GM21619 (cell line): ENCODE measurements at regions not wholly inside any gene's neighbourhood (a gene's known extent, or its start where the extent isn't known, plus 50 kb on each side); places are given as distances from the start of the nearest gene placed in this dataset.

Experiments used
- ATAC-seq: cut with Tn5 transposase; IDR thresholded peaks from one replicate; pipeline ENCODE4 v1.9.1; 2021; ENCODE audit not compliant: unreplicated experiment

DNA sequence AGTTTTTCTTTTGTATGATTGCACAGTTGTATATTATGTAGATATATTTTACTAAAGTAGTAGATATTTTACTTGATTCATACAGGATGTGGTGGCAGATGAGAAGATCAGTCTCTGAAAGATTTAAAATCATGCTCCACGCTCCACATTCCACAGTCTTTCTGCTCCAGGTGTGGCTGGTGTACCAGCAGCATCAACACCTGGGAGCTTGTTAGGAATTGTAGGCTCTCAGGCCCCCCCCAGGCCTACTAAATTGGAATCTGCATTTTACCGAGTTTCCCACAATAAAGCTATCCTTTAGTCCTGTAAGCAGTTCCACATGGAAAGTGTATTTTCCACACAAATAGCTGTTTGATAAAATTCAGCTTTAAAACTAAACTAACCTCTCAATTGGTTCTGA, 537.4 kb downstream of the BCKDHB start:
- ATAC-seq = no peak

DNA sequence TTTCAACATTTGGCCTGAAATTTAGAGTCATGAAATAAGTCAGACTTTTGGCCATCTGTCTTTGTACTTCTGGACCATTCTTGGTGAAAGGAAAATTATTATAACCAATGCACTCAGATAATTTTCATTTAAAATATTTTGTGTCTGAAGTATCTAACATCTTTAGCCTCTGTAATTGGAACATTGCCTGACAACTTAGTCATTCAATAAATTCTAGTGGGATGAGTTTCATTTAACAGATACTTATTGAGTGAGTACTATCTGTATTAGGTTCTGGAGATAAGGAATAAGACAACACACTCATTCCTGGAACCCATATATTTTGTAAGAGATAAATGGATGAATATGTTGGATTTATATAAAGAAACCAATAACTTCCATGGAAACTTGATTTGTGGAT, 536.0 kb downstream of the BCKDHB start:
- no peak for ATAC-seq

DNA sequence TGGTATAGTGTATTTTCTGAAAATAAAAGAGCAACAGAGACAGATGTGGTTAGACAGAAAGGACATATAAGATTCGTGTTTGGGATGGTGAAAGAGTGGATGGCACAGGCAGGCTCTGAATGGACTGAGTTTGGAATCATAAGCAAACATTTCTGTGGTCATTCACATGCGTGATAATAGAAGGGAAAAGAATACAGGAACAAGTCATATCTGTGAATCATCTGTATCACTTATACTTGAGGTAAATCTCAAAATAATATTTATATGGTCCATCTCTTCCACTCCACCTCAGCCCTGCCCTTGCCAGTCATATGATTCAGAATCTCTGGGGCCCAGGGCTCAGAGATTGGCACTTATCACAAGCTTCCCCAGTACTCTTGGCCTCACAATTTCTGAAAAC, 535.1 kb downstream of the BCKDHB start:
- no peak for ATAC-seq

DNA sequence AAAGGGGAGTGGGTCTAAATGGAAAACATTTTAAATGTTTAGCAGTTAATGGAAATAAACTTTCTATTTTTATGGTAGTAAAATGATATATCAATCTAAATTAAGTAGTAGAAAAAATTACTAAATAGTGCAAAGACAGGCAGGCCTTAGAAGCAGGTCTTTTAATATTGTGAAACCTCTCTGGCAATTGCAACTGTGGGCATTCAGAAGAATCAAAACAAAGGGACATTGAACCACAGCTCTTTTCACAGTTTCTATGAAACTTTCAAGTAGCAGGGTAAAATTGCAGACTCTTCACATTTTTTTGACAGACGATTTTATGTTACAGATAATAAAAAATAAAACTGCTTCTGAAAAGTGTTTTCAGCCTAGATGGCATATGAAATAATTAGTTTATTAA, 533.7 kb downstream of the BCKDHB start:
- no peak for ATAC-seq

DNA sequence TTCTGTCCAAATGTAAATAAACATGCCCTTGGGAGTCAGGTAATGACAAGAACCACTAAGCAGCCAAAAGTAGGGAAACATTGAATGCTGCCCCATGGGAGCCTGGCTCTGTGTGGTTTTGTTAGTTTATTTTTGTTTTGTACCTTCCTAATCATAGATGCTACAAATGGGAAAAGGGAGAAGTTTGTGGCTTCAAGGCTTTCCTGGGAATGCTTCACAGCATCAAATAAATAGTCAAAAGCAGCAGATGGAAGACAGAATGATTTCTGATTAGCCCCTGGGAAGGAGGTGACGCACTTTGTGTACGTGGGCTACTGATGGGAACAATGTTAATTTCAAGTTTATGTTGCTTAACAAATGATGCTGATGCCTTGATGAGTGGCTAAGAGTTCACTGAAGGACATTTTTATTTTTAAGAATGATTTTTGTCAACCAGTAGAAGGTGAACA, 532.7 kb downstream of the BCKDHB start:
- ATAC-seq = no peak

DNA sequence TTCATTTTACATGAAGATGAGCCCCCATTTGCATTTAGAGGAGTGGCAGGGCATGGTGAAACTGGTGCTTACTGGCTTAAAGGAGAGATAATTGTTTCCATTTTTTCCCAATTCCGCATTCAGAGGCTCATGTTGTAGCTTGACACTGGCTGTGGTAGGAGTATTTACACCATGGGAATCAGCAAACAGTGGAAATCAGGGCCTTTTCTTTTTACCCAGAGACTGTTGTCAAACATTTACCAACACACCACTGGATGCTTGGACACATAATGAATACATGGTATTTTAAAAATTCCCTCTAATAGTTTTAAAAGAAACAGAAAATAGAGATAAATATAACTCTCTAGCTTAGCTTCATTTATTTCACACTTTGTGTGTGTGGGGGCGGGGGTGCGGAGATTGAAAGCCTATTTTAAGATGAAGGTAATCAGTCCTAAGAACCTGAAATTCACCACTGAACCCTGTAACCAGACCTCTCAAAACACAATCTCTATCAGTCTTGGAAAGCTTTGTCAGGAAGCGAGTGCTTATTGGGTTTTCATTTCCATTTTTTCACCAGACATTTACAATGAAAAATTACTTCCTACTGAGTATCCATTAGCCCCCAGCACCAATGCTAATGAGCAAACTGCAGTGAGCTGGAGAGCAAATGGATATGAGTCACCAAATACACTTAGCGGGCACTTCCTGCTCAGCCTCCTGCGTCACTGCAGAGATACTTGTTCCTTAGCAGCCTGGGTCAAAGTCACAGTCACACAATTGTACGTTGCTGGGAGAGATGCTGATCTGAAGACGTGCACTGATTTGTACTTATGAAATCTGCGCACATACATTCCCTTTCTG, 532.0 kb downstream of the BCKDHB start:
- ATAC-seq = peak; percentile 98

DNA sequence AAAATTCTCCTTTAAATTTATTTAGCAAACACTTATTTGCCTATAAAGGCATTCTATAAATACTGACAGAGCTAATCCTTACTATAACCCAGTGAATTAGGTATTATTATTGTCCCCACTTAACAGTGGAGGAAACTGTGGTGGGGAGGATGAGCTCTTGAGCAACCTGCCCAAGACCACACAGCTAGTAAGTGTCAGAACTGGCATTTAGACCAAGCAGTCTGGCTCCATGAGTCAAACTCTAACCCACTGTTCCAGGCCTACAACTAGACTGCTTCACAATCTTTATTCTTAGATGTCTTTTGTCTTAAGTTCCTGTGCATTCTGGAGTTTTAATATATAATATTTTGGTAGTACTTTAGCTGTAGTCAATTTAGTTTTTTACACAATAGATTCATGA, 530.8 kb downstream of the BCKDHB start:
- no peak for ATAC-seq

DNA sequence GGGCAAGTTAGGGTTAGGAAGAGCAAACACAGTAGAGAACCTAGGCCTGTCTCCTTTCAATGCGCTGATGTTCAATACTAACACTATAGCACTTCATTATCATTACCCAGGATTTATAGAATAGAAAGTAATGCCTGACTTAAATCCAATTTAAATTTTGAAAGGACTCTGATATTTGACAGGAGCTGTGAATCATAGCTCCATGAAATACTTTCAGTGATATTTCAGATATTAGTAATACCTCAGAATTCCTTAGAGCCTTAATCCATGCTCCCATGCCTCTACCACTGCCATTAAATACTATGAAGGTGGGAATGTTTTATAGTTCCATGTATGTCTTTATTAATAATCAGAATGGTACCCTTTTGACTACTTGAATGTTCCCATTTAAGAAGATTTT, 530.2 kb downstream of the BCKDHB start:
- no peak for ATAC-seq

DNA sequence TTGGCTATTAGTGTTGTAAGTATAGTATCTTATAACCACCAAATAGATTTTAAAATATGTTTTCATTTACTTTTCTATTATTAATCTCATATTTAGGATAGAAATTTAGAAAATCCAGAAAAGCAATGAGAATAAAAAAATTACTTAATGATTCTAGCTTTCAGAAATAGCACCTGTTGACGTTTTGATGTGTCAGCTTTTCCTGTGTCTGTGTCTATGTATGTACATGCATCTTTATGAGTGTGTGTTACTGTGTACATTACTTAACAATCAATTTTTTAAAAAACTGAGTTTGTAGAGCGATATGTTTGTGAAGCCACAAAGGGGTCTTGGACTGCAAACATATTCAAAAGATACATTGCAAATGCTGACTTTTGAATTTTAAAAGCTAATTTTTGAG, 526.9 kb downstream of the BCKDHB start:
- no peak for ATAC-seq

DNA sequence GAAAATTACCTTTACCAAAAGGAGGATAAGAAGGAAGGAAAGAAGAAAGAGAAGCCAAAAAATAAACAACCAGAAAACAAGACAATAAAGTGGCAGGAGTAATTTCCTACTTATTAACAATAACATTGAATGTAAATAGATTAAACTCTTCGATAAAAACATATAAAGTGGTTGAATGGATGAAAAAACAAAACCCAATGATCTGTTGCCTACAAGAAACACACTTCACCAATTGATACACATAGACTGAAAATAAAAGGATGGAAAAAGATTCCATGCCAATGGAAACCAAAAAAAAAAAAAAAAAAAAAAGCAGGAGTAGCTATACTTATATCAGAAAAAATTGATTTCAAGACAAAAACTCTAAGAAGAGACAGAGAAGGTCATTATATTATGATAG, 518.9 kb downstream of the BCKDHB start:
- no peak for ATAC-seq

DNA sequence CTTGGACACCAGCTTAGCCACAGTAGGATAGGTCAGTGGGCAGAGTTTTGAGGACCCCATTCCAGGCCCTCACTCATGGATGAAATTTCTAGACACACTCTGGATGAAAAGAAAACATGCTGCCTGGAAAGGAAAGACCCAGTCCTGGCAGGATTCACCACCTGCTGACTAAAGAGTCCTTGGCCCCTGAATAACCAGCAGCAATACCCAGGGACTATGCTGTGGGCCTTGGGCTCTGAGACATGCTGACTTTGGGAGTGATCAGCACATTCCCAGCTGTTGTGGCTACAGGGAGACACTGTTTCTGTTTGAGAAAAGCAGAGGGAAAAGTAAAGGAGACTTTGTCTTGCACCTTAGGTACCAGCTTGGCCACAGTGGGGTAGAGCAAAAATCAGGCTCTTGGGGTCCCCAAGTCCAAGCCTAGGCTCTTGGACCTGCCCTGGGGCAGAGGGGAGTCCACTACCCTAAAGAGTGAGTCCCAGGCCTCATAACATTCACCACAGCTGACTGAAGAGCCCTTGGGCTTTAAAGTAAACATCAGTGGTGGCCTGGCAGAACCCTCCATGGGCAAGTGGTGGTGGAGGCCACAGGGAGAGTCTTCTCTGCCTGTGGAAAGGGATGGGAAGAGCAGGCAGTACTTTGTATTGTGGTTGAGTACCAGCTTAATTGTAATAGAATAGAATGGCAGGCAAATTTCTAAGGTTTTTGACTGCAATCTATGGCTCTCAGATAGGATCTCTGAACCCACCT, 516.8 kb downstream of the BCKDHB start:
- no peak for ATAC-seq

DNA sequence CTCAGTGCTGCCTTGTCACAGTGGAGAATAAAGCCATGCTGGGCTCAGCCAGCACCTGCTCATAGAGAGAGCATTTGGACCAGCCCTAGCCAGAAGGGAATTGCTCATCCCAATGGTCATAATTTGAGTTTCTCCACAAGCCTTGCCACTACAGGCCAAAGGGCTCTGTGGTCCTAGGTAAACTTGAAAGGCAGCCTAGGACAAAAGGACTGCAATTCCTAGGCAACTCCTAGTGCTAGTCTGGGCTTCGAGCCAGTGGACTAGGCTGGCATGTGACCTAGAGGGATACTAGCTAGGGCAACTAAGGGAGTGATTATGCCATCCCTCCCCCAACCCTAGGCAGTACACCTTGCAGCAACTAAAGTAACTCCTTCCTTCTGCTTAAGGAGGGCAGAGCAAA, 516.2 kb downstream of the BCKDHB start:
- ATAC-seq = no peak

DNA sequence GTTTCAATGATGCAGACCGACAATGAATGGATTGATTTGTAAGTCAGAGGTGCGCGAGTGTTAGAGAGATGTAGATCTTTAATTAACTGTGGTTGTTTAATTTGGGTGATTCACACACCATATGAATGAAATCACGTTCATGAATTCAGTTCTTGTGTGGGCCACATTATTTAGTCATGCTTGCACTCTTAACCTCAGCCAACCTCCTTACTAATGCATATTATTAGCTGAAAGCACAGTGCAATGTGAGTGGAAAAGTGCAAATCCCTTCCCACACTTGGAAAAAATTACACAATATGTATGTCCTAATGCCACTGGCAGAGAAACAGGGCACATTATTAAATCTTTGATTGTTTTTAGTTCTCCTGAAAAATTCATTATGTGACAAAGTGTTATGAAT, 512.5 kb downstream of the BCKDHB start:
- ATAC-seq = no peak

DNA sequence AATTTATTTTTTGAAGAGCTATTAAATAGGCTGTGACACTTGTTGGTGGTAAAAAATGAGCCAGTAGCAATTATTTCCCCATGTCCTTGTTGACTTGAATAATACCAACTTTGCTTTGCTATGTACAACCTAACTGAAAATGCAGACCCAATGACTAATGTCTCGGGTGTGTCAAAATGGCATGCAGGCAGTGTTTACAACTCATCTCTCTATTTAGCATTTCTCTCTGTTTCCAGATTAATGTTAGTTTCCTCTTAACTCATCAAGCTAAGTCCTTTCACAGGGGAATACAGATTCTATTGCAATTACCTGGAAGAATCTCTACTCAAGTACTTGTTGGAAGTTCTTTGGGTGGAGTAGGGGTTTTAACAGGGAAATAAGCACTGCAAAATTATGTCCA, 504.4 kb downstream of the BCKDHB start:
- no peak for ATAC-seq

DNA sequence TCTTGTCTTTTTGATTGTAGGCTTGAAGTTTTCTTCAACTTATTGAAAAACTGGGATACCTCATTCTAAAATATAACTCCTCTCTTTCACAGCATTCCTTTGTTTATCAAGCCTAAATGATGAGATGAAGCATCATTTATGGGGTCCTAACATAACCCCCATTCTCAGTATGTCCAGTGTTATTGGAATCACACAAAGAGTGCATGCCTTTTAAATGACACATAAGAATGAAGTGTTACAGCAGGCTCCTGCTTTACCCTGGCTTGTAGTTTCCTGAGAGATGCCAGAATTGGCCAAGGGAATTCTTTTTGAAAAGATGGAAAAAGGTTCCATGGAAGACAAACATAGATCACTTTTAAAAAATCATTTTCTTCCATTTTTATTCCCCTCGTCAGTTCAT, 502.4 kb downstream of the BCKDHB start:
- no peak for ATAC-seq

DNA sequence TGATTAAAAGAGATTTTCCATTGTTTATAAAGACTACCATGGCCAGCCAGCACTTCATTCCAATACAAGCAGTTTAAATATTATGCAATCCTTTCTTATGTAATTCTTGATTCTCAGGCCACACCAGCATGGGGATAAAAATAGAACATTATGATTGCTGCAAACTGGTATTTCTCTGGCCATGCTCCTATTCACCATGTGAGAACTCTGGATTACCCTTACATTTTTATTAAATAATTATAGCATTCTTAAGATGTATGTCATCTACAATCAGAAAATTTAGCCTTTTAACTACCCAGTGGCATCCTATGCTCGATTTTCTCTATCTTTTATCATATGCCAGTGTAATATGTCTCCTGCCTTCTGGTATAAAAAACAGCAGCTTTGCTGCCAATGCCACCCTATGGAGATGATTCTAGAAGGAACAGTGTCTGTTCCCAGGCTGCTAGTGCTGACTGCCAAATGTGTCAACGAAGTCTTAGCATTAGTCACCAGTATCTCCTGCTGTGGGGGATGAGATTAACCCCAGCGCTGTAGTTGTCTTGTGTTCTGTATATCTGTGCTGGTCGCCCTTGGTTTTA, 501.4 kb downstream of the BCKDHB start:
- no peak for ATAC-seq

DNA sequence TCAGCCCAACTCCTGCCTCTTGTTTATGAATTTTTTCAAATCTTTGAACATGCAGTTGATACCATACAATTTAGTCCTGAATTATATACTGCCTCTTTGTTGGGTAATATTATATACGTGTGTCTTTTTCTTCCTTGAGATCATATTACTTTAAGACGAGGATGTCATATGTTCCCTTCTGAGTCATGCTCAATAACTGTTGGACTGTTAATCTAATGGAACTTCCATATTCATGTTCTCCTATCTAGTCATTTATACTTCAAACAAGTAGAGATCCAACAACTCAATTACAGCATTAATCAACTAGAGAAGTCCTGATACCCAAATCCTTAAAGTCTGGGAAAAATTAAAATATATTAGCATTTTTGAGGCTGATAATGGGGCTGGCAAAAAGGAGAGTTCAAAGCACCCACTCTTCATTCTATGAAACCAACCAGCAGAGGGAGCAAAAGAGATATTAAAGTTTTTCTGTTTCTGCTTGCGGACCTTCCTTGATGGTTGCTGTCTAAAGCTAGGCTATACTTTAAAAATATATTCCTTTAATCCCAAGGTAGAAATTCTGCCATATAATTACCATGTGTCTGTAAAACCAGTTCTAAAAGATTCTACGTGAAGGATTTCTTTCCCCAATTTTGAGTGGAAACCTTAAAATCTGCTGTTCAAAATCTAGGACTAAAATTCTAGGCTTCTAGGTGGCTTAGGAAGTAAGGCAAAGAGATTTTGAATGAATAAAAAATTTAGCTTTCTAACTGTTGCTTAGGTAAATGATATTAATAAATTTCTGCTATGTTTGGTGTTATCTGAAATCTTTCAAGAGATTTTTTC, 498.9 kb downstream of the BCKDHB start:
- peak; percentile 71 for ATAC-seq

DNA sequence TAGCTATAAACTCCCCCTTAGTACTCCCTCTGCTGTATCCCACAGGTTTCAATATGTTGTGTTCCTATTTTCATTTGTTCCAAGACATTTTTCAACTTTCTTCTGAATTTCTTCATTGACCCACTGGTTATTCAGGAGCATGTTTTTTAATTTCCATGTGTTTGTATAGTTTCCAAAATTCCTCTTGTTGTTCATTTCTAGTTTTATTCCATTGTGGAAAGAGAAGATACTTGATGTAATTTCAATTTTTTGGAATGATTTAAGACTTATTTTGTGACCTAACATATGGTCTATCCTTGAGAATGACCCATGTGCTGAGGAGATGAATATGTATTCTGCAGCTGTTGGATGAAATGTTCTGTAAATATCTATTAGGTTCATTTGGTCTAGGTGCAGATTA, 497.2 kb downstream of the BCKDHB start:
- ATAC-seq = no peak

DNA sequence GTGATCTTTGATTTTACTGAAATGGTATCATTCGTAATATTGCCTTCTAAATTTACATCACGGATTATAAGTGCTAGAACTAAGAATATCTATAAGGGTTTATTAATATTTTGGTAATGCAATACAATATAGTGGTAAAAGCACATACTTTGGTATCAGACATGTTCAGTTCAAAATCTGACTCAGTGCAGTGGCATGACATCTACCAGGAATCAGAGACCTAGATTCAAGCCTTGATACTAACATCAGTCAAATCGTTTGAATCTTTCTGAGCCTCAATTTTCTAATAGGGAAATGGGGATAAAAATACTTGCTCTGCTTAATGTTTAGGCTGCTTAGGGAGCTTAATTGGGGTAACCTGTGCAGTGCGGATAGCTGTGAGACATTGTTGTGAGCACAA, 488.0 kb downstream of the BCKDHB start:
- ATAC-seq = no peak

DNA sequence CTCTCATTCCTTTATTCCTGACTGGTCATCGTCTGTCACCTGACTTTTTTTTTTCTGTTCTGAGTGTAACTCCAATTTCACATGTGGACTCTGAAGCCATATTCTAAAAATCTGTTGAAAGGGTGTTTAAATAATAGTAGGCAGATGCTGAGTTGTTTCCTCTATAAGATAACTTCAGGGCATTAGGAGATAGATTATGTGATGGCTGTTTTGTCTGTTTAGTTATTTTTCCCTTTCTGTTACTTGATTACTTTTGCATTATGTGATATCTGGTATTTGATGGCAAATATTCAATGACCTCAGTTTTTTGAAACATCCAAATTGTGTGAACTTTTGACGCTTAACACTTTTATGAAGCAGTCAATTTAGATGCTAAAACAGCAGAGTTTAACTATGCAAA, 486.0 kb downstream of the BCKDHB start:
- no peak for ATAC-seq

DNA sequence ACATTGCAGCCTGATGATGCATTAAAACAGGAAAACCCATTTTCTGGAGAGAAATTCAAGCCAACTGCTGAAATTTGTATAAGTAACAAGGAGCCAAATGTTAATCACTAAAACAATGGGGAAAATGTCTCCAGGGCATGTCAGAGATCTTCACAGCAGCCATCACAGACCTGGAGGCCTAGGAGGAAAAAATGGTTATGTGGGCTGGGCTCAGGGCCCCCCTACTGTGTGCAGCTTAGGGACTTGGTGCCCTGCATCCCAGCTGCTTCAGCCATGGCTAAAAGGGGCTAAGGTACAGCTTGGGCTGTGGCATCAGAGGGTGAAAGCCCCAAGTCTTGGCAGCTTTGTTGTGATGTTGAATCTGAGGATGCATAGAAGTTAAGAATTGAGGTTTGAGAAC, 479.8 kb downstream of the BCKDHB start:
- ATAC-seq = no peak
